NCI-H82 treated with DMSO at 0.1 percent for 48 hours (cell line): ENCODE measurements at regions not wholly inside any gene's neighbourhood (a gene's known extent, or its start where the extent isn't known, plus 50 kb on each side); places are given as distances from the start of the nearest gene placed in this dataset.

Experiments
- DNase-seq: peaks from one replicate; lab custom pipeline; 2025; ENCODE audit not compliant: unreplicated experiment; lab: John Stamatoyannopoulos, UW

- DNase-seq = no peak
Measured at GRCh38 chr6:140571145-140571544, 1196.7 kb upstream of the CITED2 start.

GRCh38 chr6:140567466-140567865, 1193.0 kb upstream of the CITED2 start:
- DNase-seq = no peak

DNA sequence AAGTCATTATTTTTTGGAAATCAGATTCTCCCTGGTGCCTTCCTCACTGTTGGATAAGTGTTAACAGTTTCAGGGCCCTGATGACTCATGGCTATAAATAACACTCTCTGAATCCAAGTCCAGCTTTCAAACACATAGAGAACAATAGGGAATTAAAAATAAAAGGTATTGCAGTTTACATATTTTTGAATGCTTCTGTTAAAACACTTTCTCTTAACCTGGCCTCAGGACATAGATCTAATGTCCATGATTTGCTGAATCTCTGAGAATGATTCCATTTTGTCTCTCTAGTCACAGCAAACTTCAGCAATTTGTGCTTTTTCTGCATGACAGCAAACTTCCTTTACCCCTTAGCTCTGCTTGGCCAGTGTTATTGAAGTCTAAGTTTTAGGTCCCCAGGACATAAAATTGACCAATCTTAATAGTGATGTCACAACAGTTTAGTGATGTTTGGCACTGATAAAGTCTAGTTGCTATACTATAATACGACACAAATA, 1192.4 kb upstream of the CITED2 start:
- DNase-seq = no peak

DNA sequence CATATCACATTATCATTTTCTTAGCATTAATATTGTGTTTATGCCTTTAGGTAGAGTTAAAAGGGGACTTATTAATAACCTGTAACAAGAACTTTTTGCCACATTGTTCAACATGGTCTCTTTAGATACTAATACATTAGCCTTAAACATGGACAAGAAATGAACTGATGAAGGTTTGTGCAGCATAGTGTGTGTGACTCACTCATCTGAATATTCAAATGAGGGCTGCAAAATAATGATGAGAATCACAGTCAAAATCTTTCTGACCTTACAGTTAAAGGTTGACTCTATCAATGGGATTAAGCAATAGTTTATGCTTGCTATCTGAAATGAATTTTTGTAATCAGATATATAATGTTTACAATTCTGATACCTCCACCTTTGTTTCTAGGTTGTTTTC, 1189.3 kb upstream of the CITED2 start:
- no peak for DNase-seq

- DNase-seq = no peak
Measured at GRCh38 chr6:140561701-140562100, 1187.3 kb upstream of the CITED2 start.

GRCh38 chr6:140560671-140561070, 1186.2 kb upstream of the CITED2 start:
- no peak for DNase-seq

- DNase-seq = no peak
Measured at GRCh38 chr6:140559458-140559857, 1185.0 kb upstream of the CITED2 start.

- DNase-seq = no peak
Measured at GRCh38 chr6:140554421-140554820, 1180.0 kb upstream of the CITED2 start.

- DNase-seq = no peak
Measured at GRCh38 chr6:140548366-140548765, 1173.9 kb upstream of the CITED2 start.

- no peak for DNase-seq
Measured at GRCh38 chr6:140546640-140547039, 1172.2 kb upstream of the CITED2 start.

DNA sequence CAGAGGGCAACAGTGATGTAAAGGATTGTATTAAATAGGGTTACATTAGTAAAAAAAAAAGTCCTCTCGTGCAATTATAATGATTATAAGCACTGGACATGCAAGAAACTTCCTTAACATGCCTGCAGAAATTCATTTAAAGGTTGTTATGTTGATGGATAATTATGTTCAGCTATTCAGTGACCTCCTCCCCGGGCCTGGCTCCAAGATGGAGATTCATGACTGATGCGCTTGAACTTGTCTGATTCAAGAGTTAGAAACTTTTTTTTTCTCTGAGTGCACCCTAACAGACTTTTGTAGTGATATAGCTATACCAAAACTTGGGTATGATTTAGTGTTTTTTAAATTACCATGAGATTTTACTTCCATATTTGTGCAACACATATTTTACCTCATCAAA, 1170.0 kb upstream of the CITED2 start:
- DNase-seq = no peak

DNA sequence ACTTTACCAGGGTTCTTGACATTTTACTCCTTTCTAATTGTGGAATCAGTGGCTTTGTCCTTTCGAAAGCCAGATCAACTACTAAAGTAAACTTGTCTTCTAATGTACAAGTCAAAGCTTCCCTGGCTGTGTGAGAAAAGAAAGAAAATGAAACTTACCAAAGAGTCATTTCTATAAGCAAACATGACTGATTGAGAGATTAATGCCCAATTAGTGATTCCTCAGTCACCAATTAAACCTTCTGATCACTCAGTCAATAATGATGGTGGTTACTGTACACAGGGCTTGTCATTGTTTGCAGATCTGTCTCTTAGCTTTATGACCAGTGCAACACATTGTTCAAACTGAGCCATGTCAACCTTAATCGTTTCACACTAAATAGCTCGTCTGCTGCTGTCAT, 1168.4 kb upstream of the CITED2 start:
- no peak for DNase-seq

DNA sequence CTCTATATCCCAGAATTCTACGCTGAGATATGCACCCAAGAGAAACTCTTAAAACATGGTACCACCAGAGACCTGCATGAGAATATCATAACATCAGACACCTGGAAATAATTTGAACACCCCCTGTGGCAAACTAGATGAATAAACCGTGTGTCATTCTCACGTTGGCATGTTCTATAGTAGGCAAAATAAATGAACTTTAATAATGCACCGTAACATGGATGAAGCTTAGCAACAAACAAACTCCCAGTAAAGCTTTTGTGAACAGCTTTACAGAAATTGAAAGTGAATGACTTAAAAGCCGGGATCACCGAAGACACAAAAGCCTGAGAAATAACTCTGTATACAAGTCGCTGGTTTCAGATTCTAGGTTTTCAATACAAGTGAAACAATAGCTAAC, 1166.8 kb upstream of the CITED2 start:
- DNase-seq = no peak

GRCh38 chr6:140540743-140541142, 1166.3 kb upstream of the CITED2 start:
- DNase-seq = no peak

- no peak for DNase-seq
Measured at GRCh38 chr6:140538926-140539325, 1164.5 kb upstream of the CITED2 start.

- DNase-seq = no peak
Measured at GRCh38 chr6:140537834-140538705, 1163.6 kb upstream of the CITED2 start.

GRCh38 chr6:140537211-140537610, 1162.8 kb upstream of the CITED2 start:
- no peak for DNase-seq

- DNase-seq = no peak
Measured at GRCh38 chr6:140535511-140535910, 1161.1 kb upstream of the CITED2 start.

GRCh38 chr6:140533526-140533925, 1159.1 kb upstream of the CITED2 start:
- no peak for DNase-seq

GRCh38 chr6:140504776-140505175, 1130.3 kb upstream of the CITED2 start:
- DNase-seq = no peak

DNA sequence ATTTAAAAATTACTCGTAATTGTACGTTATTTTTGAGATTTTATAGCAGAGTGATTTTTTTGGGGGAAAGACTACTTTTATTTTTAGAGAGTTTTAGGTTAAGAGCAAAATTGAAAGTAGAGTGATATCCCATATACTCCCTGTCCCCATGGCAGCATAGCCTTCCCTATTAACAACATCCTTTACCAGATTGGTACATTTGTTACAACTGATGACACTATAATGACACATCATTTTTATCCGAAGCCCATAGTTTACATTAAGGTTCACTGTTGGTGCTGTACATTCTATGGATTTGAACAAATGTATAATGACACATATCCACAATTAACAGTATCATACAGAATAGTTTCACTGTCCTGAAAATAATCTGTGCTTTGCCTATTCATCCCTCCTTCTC, 1126.4 kb upstream of the CITED2 start:
- DNase-seq = no peak

DNA sequence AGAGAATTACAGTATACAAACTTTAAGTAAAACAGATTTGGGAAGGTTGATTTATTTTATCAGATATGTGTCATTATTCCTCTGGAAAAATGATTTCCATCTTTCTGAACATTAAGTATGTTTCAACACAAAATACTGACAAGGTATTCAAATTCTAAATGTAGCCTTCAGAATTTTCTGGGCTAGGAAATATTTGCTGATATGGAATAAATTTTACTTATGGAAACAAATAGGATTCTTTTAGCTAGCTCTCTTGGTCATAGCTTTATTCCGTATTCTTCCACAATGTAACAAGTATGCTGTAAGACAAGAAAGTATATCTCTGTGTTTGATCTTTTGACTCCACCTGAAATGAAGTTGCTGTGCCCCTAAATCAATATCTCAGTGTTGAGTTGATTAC, 1125.2 kb upstream of the CITED2 start:
- no peak for DNase-seq
